EL (cell line): ENCODE measurements at regions not wholly inside any gene's neighbourhood (a gene's known extent, or its start where the extent isn't known, plus 50 kb on each side); places are given as distances from the start of the nearest gene placed in this dataset.
A peak's percentile ranks its signal among the peaks of the same experiment; 100 is the strongest.

Experiments used
- DNase-seq: peaks from one replicate; pipeline ENCODE4 v3.0.0-alpha.2; 2016

DNA sequence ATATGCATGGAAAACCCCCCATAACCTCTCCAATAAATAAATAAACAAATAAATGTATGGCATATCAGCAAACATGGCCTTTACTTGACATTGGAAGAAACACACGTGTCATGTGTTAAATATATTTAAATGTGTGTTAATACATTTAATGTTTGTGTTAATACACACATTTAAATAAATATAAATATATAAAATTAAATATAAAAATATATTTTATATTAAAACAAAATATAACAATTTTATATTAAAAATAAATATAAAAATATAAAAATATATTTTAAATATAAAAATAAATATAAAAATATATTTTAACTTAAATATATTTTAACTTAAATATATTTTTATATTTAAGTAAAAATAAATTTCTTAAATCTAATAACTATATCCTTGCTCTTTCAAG, 187.6 kb upstream of the CXXC4 start:
- DNase-seq, result no peak

DNA sequence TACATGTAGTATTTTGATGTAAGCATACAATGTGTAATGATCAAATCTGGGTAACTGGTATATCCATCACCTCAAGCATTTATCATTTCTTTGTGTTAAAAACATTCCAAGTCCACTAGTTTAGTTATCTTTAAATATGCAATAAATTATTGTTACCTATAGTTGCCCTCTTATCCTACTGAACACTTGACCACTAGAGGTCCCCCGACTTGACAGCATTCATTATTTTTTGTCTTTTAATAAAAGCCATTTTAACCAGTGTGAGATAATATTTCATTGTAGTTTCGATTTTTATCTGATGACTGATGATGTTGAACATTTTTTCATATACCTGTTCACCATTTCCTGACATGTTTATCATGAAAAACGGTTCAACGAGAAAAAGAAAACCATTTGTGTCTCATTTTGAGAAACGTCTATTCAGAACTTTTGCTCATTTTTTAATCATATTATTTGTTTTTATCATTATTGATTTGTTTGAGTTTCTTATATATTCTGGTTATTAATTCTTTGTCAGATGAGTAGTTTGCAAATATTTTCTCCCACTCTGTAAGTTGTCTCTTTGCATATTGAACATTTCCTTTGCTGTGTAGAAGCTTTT, 199.0 kb upstream of the CXXC4 start:
- DNase-seq, result peak; percentile 13

DNA sequence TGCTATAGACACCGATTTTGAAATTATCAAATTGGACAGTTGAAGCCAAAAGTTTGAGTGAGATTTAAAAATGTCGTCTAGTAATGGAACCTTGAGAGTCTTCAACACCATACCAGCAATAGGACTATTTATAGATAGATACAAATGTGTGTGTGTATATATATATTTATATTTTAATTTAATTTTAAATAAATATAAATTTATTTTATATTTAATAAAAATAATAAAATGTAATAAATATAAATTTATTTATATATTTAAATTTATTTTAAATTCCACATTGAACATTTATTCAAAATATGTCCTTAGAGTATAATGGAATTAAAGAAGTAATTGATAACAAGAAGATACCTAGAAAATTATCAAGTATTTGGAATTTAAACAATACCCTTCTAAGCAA, 221.9 kb upstream of the CXXC4 start:
- no peak for DNase-seq

DNA sequence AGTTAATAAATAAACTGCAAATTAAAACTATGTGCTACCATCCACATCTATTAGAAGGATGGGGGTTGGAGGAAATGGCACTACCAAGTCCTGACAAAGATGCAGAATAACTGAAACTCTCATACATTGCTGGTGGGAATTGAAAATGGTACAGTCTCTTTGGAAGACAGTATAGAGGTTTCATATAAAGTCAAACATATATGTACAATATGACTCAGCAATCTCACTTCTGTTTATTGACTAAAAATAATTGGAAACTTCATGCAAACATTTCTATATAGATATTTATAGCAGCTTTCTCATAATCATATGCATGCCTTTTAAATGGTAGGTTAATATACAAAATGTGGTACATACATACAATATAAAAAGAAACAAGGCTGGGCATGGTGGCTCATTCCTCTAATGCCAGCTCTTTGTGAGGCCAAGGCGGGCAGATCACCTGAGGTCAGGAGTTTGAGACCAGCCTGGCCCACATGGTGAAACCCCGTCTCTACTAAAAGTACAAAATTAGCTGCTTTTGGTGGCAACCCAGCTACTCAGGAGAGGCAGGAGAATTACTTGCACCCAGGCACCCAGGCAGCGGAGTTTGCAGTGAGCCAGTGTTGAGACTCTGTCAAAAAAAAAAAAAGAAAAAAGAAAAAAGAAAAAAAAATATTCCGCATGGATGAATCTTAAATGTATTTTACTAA, 225.0 kb upstream of the CXXC4 start:
- DNase-seq, result no peak

DNA sequence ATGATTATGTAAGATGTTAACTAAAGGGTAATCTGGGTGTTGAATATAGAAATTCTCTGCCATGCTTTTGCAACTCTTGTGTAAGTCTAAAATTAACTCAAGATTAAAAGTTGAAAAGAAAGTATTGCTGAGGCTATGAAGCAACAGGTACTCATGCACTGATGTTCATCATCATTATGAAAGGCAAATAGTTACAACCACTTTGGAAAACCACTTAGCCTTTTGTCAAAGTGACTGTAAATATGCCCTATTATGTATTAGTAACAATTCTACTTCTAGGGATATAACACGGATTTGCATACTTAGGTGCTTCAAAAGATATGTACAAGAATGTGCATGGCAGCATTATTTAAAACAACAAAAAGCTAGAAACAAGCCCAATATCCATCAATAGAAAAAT, 227.8 kb upstream of the CXXC4 start:
- no peak for DNase-seq

DNA sequence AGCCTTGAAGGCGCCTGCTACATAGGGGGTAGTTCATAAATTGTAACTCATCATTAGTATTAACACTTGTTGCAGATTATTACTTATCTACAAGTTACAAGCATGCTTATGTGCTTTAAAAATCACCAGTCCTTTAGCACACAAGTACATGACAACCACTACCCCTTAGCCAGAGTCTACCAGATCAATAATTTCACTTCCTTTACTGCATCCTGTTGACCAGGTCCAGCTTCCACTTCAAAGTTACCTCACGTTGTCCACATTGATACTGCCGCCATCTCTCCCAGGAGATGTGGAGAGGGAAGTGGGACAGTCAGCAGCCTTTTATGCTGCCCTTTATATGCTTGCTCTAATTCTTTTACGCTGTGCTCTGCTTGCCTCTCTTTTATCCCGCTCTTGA, 231.3 kb upstream of the CXXC4 start:
- DNase-seq, result no peak

DNA sequence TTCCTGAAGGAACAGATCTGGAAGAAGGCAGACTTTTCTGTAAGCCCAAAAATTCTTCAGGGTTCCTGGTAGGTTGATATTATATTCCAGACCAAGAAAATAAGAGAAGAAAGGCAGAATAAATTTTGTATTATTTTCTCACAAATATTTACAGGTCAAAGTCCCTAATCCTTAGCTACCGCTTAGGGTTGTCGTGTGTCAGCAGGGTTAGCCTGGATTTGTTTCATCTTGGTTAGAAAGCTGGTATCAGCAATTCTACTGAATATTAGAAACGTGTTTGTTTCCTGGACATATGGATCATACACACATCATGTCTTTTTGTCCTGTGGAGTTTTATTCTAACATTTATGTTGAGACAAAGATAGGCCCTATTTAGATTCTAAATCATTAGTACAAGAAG, 232.9 kb upstream of the CXXC4 start:
- no peak for DNase-seq

DNA sequence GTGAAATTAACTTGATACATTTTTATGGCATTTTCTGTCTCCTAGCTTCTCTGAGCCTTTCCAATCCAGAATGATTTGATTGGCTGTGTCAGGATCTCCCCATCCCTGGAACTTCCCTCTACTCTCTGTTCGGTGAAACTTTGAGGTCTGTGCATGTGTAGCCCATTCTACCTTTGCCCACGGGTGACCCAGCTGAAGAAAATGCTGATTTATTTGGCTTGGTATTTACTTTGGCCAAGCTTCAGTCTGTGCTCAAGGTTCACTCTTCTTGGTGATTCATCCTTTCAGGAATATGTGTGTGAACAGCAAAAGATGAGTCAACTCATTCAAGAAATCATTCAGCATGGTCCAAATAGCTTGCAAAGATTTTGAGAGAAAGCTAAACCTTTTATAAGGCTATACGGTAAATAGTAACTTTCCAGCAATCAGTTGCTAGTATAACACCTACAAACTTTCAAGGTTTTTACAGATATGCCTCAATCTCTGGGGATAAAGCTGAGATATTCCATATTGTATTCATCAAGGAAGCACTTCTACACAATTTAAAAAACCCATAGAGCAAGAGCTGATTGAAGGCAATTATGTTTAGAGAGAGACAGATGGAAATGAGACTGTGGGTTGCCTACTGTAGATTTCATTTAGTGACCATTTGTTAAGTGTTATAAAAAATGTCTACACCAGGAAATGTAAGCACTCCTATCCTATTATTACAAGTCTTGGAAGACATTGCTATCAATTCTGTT, 233.9 kb upstream of the CXXC4 start:
- peak; percentile 51 for DNase-seq

DNA sequence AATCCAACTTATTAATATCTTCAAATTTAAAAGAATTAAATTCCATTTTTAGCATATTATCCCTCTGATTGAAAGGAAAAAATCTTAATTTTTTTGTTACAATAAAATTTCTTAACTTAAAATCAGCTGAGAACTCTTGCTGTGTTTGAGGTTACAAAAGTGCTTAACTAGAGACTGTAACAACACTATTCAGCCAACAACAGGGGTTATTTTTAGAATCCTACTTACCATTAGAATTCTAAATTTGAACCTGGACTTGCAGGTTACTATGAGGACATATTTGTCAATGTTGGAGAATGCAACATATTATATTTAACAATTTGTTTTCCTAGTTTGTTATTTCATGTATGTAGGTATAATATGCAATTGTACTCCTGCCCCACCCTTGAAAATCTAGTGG, 238.1 kb upstream of the CXXC4 start:
- no peak for DNase-seq

DNA sequence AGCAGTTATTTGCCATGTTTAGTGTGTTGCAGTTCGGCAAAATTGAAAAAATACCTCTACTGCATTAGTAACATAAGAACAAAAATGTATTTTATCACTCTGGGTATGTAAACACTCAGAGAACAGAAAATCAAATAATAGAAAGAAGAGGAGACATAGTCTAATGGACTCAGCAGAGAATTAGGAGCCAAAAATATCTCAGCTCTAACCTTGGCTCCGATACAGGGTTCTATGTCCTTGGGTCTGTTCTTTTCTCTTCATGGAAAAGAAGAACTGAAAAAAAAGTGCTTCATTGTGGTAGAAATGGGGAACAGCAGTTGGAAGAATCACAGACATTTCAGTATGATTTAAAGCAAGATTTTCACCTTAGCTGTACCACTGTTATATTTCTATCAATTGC, 240.5 kb upstream of the CXXC4 start:
- no peak for DNase-seq

DNA sequence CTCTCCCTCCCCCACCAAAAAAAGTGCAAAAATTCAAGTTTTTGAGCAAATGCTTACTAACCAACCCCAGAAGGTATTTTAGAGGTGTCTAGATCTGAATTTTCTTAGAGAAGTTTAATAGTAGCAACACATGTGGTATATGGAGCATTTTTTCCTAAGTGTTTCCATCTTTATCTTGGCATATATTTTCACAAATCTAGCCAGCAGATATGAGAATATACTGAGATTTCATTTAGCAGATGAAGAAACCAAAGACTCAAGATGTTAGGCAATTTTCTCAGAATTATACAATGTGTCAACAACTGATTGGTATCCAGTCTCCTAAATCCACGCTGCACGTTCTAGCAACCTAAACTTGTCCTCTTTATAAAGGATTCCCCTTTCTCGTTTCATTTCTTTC, 245.5 kb upstream of the CXXC4 start:
- DNase-seq, result no peak

DNA sequence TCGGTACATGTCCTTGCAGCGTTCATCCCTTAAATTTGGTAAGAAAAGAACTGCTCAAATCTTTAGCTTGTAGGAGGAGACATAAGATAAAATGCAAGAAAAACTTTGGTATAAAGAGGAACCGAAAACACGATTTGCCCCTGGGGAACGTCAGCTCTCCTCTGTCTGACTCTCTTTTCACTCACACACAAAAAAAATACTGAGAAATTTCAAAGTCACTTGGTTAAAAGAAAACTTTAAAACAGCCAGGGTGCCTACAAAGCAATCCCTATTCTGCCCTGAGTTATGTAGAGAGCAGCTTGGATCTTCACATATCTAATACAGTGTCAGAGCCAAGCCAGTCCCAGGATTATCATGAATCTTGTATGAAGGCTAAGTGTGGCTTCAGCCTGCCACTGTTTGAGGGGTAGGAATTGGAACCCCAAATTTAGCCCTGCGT, 248.5 kb upstream of the CXXC4 start:
- no peak for DNase-seq

DNA sequence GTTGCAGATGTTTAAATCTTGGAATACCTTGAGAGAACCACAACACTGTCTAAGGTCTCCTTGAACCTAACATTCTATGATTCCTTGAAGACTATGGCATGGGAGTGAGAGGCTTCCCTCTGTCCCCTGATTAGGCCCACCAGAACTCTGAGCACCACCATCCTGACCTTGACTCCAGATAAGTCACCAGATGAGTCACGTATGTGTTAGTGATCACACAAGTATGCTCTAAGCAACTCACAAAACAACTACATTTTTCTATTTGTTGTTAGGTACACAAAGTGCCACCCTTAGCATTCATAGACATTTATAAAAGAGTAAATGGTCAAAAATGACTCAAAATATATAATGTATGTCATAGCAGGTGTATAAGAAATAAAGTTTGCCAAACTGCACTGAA, 252.9 kb upstream of the CXXC4 start:
- no peak for DNase-seq

DNA sequence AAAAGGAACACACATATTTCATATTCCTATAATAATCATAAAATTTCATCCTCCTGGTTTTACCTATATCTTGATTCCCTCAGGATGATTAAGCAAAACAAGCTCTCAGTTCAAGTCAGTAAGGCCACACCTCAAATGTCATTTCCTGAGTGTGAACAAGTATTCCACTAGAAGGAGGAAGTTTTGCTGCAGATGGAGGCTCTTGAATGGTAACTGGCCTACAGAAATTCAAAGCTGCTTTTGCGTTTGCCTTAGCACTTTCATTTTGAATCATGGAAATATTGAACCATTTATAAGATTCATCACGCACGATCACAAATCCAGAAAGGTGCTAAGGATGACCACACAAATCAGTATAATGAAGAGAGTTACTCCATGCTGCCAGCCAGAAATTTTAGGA, 254.4 kb upstream of the CXXC4 start:
- no peak for DNase-seq

DNA sequence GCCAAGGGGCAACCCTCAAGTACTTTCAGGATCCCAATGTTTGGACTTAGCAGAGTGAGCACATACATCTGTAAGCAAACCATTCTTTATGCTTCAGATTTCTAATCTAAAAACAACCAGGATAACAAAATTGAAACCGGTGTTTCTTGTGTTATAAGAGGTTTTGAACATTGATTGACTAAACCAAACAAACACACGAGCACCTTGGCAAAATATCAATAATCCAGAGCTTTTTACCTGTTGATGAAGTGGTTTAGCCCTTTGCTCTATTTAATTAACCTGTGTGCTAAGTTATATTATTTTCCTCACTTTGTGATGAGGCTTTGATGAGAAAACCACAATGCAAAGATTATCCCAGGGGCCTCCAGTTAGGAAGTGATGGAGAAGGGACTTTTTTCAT, 255.3 kb upstream of the CXXC4 start:
- DNase-seq, result no peak

DNA sequence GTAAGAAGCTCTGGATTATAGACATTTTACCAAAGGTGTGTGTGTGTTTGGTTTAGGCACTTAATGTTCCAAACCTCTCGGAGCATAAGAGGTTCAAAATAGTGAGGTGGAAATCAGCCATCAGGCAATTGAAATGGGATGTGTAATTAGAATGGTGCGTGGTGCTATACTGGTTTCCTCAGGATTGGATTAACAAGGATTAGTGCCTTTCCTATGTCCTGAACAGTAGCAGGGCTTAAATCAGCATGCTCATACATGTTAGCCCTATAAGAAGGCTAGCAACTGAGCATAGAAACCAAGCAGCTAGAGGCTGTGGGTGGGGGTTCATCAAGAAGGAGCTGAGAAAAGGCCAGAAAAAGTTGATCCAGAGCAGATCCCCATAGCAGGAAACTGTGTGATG, 256.8 kb upstream of the CXXC4 start:
- DNase-seq, result no peak

DNA sequence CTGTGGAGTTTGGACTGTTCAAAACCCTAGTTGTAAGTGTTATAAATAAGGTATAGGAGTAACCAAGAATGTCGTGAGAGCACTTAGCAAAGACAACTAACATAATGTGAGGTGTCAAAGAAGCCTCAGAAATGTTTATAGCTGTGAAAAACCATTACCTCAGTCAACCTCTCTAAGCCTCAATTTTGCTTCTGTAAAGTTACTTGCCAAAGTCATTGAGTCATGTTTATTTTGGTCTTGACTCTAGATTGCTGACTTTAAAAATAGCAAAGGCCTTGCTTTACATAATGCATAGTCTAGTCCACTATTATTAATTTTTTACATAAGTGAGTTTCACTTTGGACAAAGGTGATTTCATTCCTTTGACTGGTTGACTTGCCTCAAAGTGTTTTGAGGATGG, 257.6 kb upstream of the CXXC4 start:
- no peak for DNase-seq

DNA sequence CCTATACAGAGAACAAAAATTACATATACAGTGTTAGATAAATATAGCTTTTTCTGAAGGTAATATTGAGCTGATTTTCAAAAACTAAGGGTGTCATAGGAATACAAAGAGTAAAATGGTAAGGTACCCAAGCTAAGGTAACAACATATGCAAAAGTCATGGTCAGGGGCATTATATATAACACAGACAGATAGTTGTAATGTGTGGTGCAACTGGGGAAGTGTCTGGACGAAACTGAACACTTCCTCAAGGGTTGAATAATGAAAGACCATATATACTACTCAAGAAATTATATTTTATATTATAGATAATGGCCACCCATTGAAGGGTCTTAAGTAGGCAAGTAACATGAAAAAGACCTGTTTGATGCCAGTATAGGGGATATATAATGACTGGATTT, 262.1 kb upstream of the CXXC4 start:
- no peak for DNase-seq

DNA sequence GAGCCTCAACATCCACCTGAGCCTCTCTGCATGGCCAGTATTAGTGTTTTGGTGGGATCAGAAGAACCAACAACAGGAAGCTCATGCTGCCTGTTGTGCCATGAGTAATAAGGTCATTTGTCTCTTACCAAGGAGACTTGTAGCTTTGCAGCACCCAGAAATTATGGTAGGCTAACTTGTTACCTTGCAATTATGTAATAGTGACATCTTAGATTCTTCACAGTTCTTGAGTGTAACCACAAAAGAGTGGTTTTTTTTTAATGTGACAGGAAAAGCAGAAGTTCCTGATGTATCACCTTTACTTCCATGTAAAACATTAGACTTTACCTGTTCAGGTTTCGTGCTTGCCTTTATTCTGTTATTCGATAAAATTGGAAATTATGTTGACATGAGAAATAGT, 263.9 kb upstream of the CXXC4 start:
- DNase-seq, result no peak

DNA sequence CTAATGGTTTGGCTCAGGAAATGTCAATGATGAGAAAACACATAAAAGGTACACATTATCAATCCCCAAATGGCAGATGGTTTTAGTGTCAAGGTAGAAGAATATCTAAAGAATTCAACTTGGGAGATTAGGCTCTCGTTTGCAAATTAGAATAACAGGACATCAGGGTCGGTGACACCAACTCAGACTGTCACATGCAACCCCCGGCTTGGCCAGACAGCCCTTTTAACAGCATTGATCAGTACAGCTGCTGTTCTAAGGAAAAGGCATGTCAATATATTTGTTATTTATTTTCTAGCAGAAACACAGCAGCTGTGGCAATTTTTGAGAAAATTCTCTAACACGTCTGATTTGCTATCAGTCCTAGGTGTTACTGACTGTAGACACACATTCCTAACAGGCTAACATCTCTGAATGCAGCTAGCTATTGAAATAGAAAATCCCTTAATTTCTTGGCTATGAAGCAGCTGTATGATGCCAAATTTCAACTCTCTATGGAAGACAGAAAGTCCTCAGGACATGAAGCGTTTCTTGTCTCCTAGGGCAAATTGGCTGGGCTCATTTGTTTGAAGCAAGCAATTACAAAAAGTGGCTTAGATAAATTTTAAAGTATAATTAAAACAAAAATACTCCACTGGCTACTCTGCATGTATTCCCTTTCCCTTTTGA, 269.0 kb upstream of the CXXC4 start:
- DNase-seq, result no peak

DNA sequence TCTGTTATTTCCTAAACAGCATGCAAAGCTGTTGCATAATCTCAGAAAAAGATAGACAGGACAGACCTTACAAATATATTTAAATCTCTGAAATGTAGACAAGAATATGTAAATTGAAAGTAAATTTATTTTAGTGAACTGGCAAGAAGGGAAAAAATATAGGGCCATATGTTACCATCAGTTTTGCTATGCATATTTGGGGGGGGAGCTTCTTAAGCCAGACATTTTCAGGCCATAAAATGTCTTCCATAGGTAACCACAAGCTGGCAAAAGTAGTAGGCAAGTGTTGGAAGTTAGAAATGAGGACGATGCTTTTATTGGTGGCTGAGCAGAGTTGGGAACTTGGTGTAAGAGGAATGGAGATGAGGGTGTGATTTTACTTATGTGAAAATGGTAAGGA, 272.0 kb upstream of the CXXC4 start:
- DNase-seq, result no peak

DNA sequence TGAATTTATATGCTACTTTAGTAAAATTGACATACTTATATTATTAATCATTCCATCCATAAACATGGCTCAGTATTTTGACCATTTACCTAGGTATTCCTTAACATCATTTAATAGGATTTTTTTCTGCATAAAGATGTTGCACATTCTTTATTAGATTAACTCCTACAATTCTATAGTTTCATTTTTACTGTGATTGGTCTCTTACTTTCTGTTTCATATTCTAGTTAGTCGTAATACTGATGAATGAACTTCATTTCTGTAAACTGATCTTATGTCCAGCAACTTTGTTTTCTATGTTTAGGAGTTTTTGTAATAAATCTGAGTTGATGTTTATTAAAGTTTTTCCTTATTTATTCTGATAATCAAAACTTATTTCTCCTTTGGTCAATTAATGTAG, 278.2 kb upstream of the CXXC4 start:
- no peak for DNase-seq

DNA sequence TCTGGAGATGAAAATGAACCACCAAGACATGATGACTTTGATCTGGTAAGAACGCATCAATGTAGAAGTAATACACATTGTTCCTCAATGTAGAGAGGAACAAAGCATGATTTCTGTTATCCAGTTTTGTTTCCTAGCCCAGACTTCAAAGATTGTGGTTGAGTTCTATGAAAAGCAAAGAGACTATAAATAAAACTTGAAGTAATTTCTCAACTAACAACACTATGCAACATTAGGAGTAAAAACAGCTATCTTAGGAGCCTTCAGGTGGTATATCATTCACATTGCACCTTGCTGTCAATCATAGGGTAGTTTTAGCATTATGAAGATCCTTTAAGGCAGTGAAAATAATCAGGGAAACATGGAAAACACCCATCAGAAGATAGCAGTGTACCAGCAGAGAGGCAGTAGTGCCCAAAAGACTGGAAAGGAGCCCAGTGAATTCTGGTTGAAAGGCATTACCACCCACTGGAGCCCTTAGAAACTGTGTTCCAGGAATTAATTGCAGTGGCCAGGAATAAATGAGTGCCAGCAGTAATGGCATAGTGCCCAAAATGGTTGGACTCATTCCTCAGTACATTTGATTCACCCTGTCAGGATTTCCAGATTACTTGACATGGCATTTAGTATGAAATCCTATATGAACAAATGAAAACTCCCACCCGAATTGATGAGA, 300.7 kb upstream of the CXXC4 start:
- no peak for DNase-seq
